ENCODE measurements at regions not wholly inside any gene's neighbourhood (a gene's known extent, or its start where the extent isn't known, plus 50 kb on each side); places are given as distances from the start of the nearest gene placed in this dataset.
"Not testable (repeated sequence)": the region's sequence is repeated elsewhere in the genome, so short reads cannot be mapped to it uniquely, and the experiment has no call there.

- DNase-seq (ENCODE audit: low spot score), result no peak
- CTCF ChIA-PET, result no interaction called here
- TF ChIP-seq CTCF (conservative IDR thresholded peaks at IDR 0.05; ENCODE audit: low read depth), result no peak
- no peak overlapping the region for H3K27ac ChIP-seq
- POLR2A ChIA-PET (ENCODE audit: low non-redundant PET), result no interaction called here
These were observed 86.4 kb upstream of the SEZ6L start for GRCh38 chr22:26082866-26083265.

GRCh38 chr22:26086359-26086758 lies 82.9 kb upstream of the SEZ6L start:
- no peak overlapping the region for H3K27ac ChIP-seq
- TF ChIP-seq CTCF (conservative IDR thresholded peaks at IDR 0.05; ENCODE audit: low read depth), result no peak
- CTCF ChIA-PET, result interaction anchor here (0.7 kb wide), 1 partner anchor 898 kb away, joined by 5 read pairs; no protein-coding TSS in a partner anchor
- DNase-seq (ENCODE audit: low spot score), result no peak
- POLR2A ChIA-PET (ENCODE audit: low non-redundant PET), result no interaction called here

GRCh38 chr22:26087816-26088215 lies 81.4 kb upstream of the SEZ6L start:
- no peak overlapping the region for H3K27ac ChIP-seq
- CTCF ChIA-PET, result no interaction called here
- DNase-seq (ENCODE audit: low spot score), result no peak
- TF ChIP-seq CTCF (conservative IDR thresholded peaks at IDR 0.05; ENCODE audit: low read depth), result no peak
- POLR2A ChIA-PET (ENCODE audit: low non-redundant PET), result no interaction called here

GRCh38 chr22:26090821-26091220 lies 78.4 kb upstream of the SEZ6L start:
- no peak overlapping the region for H3K27ac ChIP-seq
- POLR2A ChIA-PET (ENCODE audit: low non-redundant PET), result no interaction called here
- TF ChIP-seq CTCF (conservative IDR thresholded peaks at IDR 0.05; ENCODE audit: low read depth), result no peak
- CTCF ChIA-PET, result no interaction called here
- DNase-seq (ENCODE audit: low spot score), result no peak

DNA sequence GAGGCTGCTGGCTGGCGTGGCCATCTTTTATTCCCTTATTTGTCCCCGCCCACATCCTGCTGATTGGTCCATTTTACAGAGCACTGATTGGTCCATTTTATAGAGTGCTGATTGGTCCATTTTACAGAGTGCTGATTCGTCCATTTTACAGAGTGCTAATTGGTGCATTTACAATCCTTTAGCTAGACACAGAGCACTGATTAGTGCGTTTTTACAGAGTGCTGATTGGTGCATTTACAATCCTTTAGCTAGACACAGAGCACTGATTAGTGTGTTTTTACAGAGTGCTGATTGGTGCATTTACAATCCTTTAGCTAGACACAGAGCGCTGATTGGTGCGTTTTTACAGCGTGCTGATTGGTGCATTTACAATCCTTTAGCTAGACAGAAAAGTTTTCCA lies 74.8 kb upstream of the SEZ6L start:
- POLR2A ChIA-PET (ENCODE audit: low non-redundant PET), result interaction anchor here (0.7 kb wide), 1 partner anchor 23 kb away, joined by 4 read pairs; no protein-coding TSS in a partner anchor
- H3K27ac ChIP-seq; DNase-seq (ENCODE audit: low spot score); CTCF ChIA-PET: not testable (repeated sequence)

DNA sequence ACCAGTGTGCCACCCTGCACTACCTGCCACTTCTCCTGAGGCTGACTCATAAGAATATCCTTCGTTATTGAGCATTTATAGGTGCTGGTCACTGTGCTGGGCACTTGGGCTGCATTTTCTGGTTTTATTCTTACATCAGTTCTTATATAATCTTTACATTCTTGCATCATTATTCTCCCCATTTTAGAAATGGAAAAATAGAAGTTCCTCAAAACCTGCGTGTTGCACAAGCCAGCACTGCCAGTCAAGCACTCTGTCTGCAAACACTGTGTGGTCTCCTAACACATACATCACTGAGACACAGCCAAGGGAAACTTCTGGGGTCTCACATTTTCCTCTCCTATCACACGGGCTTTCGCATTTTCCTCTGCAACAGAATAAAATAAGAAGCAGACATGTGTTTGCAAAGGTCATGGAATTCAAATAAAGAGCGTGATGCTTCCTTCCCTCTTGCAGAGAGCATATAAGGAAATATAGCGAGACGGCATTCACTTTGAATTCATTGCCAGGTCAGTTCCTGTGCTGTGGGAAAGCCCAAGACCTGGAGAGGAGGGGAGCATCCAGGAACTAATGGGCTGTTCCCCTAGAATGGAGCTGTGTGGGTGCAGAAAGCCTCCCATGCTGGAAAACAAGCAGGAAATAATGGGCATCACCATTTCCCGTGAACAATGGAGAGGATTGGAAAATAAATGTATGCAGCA lies 73.9 kb upstream of the SEZ6L start:
- no peak for DNase-seq (ENCODE audit: low spot score)
- ChIA-PET POLR2A (ENCODE audit: low non-redundant PET) (no interaction called here), CTCF (no interaction called here)
- no peak for TF ChIP-seq CTCF (conservative IDR thresholded peaks at IDR 0.05; ENCODE audit: low read depth)
- no peak overlapping the region for H3K27ac ChIP-seq

- no peak for DNase-seq (ENCODE audit: low spot score)
- CTCF ChIA-PET, result no interaction called here
- TF ChIP-seq CTCF (conservative IDR thresholded peaks at IDR 0.05; ENCODE audit: low read depth), result no peak
- no peak overlapping the region for H3K27ac ChIP-seq
- POLR2A ChIA-PET (ENCODE audit: low non-redundant PET), result no interaction called here
These were observed 71.9 kb upstream of the SEZ6L start for GRCh38 chr22:26097411-26097810.

All from RWPE1 (cell line).